Stimulated activated memory B cell treated with anti-CD40 and anti-IgM and Interleukin-4, amounts not matched to agents 10 μg/mL and 1 μg/mL and 100 μg/mL, for 72 hours (primary cell): ENCODE measurements at regions not wholly inside any gene's neighbourhood (a gene's known extent, or its start where the extent isn't known, plus 50 kb on each side); places are given as distances from the start of the nearest gene placed in this dataset.
"Not testable (repeated sequence)": the region's sequence is repeated elsewhere in the genome, so short reads cannot be mapped to it uniquely, and the experiment has no call there.

Source experiments
- ATAC-seq: fragments of 150-1000 bp; cut with Tn5 transposase; 2 replicates; pipeline ENCODE4 v1.10.0; 2021
- H3K27ac Mint-ChIP-seq: one replicate; pipeline ENCODE4 v1.8.0; 2022; ENCODE audit warnings: mild to moderate bottlenecking, mixed read lengths
- H3K27me3 Mint-ChIP-seq: one replicate; pipeline ENCODE4 v1.8.0; 2022; ENCODE audit warnings: mixed read lengths
- H3K36me3 Mint-ChIP-seq: one replicate; pipeline ENCODE4 v1.8.0; 2022; ENCODE audit warnings: mixed read lengths
- H3K4me1 Mint-ChIP-seq: one replicate; pipeline ENCODE4 v1.8.0; 2022; ENCODE audit warnings: mixed read lengths
- H3K4me3 Mint-ChIP-seq: one replicate; pipeline ENCODE4 v1.8.0; 2022; ENCODE audit warnings: mild to moderate bottlenecking, moderate library complexity, mixed read lengths
- H3K9me3 Mint-ChIP-seq: one replicate; pipeline ENCODE4 v1.8.0; 2022; ENCODE audit warnings: mixed read lengths

DNA sequence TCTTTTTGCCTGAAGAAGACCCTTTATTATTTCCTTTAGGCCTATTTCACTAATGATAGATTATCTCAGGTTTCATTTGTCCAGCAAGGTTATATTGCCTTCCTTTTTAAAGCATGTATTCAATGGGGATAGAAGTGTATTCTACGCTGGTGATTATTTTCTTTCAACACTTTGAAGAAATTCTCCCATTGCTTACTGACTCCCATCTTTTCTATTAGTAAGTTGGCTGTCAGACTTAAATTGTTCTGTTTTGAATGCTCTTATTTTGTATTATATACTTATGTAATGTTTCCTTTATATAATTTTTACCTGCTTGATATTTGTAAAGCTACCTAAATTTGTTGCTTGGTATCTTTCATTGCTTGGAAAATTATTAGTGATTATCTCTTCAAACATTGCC is 445.1 kb upstream of the RASGRP1 start:
- H3K36me3 Mint-ChIP-seq: no peaks in the 10 kb centered on the region
- peaks cover 30% of the 10 kb centered on the region for H3K9me3 Mint-ChIP-seq

DNA sequence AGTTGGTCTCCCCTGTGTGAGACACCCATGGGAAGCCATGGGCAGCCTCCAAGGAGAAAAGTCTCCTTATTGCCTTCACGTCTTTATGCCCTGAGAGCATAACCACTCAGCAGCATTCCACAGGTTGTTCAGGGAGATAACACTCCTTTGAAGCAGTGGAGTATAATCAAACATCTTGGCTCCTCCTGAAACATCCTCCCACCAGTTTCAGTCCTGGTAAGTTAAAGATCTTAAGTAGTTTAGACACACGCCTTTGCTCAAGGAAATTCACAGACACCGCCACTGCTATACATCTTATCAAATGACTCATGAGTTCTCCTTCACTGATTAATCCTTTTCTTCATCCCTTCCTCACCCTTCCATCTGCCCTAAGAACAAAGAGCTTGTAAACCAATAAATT is 446.5 kb upstream of the RASGRP1 start:
- not testable (repeated sequence) for H3K36me3 Mint-ChIP-seq, H3K27ac Mint-ChIP-seq, H3K27me3 Mint-ChIP-seq, H3K4me3 Mint-ChIP-seq, H3K4me1 Mint-ChIP-seq, ATAC-seq
- H3K9me3 Mint-ChIP-seq: peaks cover 28% of the 10 kb centered on the region

More for the DNA sequence above, 445.1 kb upstream of the RASGRP1 start:
- Mint-ChIP-seq H3K4me1 (no peaks in the 10 kb centered on the region), H3K4me3 (no peak overlapping the region), H3K27me3 (no peaks in the 10 kb centered on the region), H3K27ac (no peak overlapping the region)
- no peak for ATAC-seq

DNA sequence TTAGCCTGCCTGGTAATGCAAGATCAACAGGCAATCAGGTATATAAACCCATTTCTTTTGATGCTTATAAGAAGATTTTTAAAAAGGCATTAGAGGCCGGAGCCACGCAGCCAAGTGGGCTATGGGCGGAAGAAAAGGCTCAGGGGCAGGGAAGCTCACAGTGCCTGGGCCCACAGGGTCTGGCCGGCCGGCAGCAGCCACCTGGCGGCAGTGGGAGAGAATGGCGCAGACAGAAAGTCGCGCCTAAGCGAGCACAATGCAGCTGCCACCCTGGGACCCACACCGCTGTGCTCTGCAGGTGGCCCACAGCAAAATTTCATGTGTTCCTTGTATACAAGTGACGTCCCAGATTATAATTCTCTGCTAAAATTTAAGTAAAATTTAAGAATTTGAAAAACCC is 448.6 kb upstream of the RASGRP1 start:
- Mint-ChIP-seq H3K9me3 (peaks cover 25% of the 10 kb centered on the region), H3K36me3 (no peaks in the 10 kb centered on the region), H3K4me1 (no peaks in the 10 kb centered on the region), H3K4me3 (no peak overlapping the region), H3K27ac (no peak overlapping the region), H3K27me3 (no peaks in the 10 kb centered on the region)
- no peak for ATAC-seq

DNA sequence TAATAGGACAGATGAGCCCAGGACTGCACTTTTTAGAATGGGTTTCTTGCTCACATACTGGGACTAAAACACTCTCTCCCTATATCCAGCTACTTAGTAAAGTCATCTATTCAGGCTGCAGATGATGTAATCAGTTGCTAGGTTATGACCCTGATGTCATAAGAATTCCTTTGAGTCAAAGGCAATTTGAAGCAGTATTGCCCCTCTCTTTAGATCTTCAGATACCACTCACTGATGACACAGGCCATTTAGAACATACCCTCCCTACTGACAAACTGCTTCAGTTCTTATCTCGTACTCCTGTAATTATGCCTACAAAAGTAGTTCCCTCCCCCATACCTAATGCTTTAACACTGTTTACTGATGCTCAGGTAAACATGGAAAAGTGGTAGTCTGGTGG is 450.1 kb upstream of the RASGRP1 start:
- H3K36me3 Mint-ChIP-seq: no peaks in the 10 kb centered on the region

DNA sequence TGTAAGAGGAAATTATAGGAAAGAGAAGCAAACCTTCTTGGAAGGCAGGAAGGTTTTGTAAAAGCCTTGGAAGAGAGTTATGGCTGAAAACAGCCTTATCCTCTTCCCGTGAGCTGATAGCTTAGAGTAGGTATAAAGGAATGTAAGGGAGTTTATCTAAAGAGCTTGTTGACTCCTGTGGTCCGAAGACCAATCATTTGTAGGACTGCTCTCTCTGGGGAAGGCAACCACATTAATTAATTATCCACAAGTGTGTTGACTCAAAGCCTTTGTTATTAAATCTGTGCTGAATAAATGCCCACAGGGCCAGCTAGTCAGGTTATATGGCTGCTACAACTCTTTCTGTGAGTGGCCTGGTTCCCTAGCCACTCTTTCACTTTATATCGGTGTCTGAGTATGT is 452.1 kb upstream of the RASGRP1 start:
- peaks cover 3% of the 10 kb centered on the region for H3K9me3 Mint-ChIP-seq
- no peak overlapping the region for H3K4me3 Mint-ChIP-seq
- H3K27ac Mint-ChIP-seq: no peak overlapping the region
- H3K27me3 Mint-ChIP-seq: no peaks in the 10 kb centered on the region
- H3K4me1 Mint-ChIP-seq: no peaks in the 10 kb centered on the region
- ATAC-seq: no peak
- no peaks in the 10 kb centered on the region for H3K36me3 Mint-ChIP-seq

More for the DNA sequence above, 450.1 kb upstream of the RASGRP1 start:
- Mint-ChIP-seq H3K27ac (no peak overlapping the region), H3K9me3 (peaks cover 18% of the 10 kb centered on the region), H3K4me3 (no peak overlapping the region), H3K4me1 (no peaks in the 10 kb centered on the region), H3K27me3 (no peaks in the 10 kb centered on the region)
- ATAC-seq: no peak

DNA sequence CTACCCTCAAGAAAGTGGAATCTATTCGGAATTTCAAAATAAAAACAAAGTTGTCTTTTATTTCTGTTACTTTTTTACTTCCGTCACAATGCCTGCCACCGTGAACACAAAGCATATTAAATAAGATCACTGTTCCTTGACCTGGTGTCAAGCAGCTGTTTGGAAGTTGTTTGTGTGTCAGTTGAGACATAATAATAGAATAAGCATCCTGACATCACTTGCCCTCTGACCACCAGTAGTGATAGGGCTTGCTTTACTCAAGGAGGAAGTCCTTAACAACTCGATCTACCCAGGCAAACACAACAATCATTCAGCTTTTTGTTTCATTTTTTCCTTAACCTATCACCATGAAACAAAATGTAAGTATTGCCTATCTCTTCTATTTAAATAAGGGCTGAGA is 454.4 kb upstream of the RASGRP1 start:
- no peak overlapping the region for H3K4me3 Mint-ChIP-seq
- H3K4me1 Mint-ChIP-seq: no peaks in the 10 kb centered on the region
- H3K36me3 Mint-ChIP-seq: no peaks in the 10 kb centered on the region
- H3K9me3 Mint-ChIP-seq: peaks cover 3% of the 10 kb centered on the region
- ATAC-seq: no peak
- no peak overlapping the region for H3K27ac Mint-ChIP-seq
- no peaks in the 10 kb centered on the region for H3K27me3 Mint-ChIP-seq

DNA sequence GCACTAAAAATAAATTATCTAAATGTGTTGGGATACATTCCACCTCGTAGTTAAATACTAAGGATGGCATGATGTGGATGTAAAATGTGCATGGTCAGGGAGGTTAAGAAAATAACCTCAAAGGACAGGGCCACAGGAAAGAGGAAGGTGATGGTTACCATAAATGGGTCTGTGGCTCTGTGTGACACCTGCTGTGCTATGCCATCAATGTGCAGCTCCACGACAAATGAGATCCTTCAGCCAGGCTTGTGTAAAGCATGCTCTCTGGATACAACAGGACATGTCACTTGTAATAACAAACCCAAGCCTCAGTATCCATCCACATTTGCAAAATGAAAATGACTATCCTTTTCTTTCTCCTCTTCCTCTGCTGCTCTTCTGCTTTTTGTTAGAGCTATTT is 456.7 kb upstream of the RASGRP1 start:
- ATAC-seq: no peak
- no peak overlapping the region for H3K4me3 Mint-ChIP-seq

DNA sequence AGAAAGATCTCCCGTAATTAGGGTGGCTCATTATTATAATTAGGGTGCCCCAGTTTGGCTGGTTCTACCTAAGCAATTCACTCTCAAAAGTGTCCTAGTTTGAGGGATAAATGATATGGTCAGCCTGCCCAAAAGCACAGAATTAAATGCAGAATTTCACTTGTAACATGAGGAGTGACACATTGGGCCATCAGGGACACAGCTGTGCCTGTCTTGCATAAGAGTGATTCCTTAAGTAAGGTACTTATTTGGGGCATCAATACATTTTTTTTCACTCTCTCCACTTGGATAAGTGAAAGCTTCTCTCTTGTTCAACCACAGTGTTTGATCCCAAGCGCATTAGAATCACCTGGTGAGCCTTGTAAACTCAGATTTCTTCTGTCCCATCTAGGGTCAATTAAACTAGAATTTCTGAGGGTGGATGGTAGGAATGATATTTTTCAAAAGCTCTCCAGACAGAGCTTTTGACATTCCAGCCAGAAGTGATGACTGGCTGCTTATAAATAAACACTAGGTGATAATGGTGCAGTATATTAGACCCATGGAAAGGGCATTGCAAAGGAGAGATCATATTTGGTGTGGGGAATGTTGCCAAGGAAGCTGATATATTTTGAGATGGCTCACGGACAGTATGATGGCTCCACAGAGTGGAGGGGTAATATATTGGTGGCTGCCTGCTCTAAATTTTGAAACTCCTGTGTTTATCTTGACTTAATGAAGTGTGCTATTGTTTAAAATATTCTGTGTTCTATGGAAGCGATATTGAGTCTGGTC is 458.1 kb upstream of the RASGRP1 start:
- Mint-ChIP-seq H3K4me3 (no peak overlapping the region), H3K4me1 (no peaks in the 10 kb centered on the region), H3K36me3 (no peaks in the 10 kb centered on the region), H3K27me3 (no peaks in the 10 kb centered on the region), H3K9me3 (no peaks in the 10 kb centered on the region), H3K27ac (no peak overlapping the region)
- no peak for ATAC-seq

More for the DNA sequence above, 456.7 kb upstream of the RASGRP1 start:
- H3K27me3 Mint-ChIP-seq: no peaks in the 10 kb centered on the region
- H3K27ac Mint-ChIP-seq: no peak overlapping the region
- no peaks in the 10 kb centered on the region for H3K4me1 Mint-ChIP-seq
- H3K36me3 Mint-ChIP-seq: no peaks in the 10 kb centered on the region
- no peaks in the 10 kb centered on the region for H3K9me3 Mint-ChIP-seq

DNA sequence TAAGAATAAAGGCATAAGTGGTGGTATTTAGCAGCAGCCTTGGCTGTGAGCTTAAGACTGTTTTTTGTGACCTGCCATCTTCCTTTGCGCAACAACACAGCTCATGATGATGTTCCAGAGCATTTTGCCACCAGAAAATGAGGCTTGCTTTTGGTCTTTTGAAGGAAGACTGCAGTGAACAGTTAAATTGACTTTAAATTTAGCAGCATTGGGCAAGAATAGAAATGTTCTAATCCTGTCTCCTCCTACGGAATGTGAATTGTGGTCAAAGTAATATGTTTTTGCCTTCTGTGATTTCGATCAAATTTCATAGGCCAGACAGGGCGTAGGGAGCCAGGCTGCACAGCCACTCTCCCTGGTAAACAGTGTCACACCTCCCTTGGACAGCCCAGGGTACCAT is 460.7 kb upstream of the RASGRP1 start:
- no peaks in the 10 kb centered on the region for H3K27me3 Mint-ChIP-seq
- H3K9me3 Mint-ChIP-seq: no peaks in the 10 kb centered on the region
- no peaks in the 10 kb centered on the region for H3K4me1 Mint-ChIP-seq
- no peak overlapping the region for H3K4me3 Mint-ChIP-seq
- H3K27ac Mint-ChIP-seq: no peak overlapping the region
- ATAC-seq: no peak
- no peaks in the 10 kb centered on the region for H3K36me3 Mint-ChIP-seq

DNA sequence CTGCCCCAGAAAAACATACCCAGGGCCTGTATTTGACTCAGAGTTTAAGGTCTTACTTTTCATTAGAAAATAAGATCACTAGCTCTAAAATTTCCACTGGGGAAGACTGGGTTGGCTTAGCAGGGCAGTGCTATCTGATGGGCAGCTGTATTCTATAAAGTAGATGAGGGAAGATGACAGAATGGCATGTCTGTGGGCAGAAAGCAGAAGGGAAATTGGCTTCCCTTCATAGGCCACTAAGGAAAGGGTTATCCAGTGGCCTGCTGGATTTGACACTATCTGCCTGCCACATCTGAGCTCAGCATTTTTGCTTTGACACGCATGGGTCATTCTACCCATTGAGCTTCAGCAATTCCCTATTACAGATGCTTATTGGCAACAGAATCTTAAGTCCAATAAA is 461.3 kb upstream of the RASGRP1 start:
- H3K4me3 Mint-ChIP-seq: no peak overlapping the region
- H3K36me3 Mint-ChIP-seq: no peaks in the 10 kb centered on the region
- no peaks in the 10 kb centered on the region for H3K9me3 Mint-ChIP-seq
- no peaks in the 10 kb centered on the region for H3K27me3 Mint-ChIP-seq
- H3K4me1 Mint-ChIP-seq: no peaks in the 10 kb centered on the region
- ATAC-seq: no peak
- H3K27ac Mint-ChIP-seq: no peak overlapping the region

DNA sequence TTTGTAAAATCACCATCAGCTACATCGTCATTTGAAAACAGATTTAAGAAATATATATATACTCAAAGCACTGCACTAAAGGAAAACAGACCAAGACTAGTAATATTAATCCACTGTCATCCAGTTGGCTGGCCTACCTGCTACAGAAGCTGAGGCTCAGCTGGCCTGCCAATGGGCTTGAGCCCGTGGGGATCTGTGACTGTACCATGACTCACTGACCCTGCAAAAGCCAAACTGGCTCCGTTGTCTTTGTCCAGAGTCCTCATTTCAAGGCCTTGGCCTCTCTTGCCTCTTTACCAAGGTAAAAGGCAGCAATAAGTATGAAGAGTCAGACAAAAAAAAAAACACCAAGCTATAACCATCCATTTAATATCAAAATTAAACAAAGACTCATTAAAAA is 463.5 kb upstream of the RASGRP1 start:
- H3K36me3 Mint-ChIP-seq: no peaks in the 10 kb centered on the region
- ATAC-seq: no peak
- H3K4me3 Mint-ChIP-seq: no peak overlapping the region
- no peaks in the 10 kb centered on the region for H3K27me3 Mint-ChIP-seq
- no peaks in the 10 kb centered on the region for H3K9me3 Mint-ChIP-seq
- no peak overlapping the region for H3K27ac Mint-ChIP-seq
- H3K4me1 Mint-ChIP-seq: no peaks in the 10 kb centered on the region

DNA sequence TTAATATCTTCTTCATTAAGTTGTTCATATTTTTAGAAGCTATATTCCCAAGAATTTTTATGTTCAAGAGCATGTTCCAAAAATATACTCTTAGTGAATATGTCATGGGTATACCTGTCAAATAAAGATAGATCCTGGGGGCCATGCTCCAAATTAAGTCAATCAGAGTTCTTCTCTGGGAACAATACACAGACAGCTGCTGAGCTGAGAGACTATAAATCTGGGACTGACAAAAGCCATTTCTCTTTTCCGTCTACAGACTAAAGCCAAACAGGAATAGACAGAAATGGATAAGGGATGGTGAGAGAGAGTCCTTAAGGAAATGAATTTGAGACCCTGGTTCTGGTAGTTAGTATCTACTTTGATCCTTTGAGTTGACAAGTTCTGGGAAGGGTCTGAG is 465.1 kb upstream of the RASGRP1 start:
- Mint-ChIP-seq H3K4me3 (no peak overlapping the region), H3K27ac (no peak overlapping the region), H3K4me1 (no peaks in the 10 kb centered on the region), H3K36me3 (no peaks in the 10 kb centered on the region), H3K27me3 (no peaks in the 10 kb centered on the region), H3K9me3 (no peaks in the 10 kb centered on the region)
- ATAC-seq: no peak

DNA sequence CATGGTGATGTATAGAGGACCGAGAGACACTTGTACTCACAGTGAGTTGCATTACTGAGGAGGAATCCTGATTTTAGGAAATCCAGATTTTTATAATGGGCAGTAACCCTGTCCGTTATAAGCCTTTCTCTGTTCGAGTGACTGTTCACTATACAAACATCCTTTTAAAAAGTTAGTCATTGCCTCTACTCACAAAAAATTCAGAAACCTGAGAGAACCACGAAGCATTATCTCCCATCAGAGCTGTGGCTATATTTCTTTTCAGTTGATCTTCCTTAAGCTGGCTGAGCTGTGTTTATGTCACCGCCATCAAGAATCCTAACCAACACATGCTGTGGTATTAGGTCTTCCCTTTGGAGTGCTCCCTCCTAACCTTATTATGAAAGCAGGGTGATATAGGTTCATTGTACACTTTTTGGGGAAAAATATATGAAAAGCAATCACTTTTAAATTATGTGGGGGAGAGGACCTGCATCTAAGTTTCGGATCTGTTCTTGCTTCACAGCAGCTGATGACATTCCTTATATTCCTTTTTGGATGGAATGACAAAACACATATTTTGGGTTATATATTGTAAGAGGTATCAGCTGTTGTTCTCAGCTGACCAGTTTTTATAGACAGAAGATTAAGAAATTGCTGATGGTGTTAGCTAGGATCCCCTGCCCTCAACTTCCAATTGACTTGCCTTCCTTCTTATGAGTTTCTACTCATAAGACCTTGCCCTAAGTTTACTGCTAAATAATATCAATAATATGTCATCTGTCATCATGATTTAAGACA is 465.9 kb upstream of the RASGRP1 start:
- ATAC-seq: no peak
- H3K27ac Mint-ChIP-seq: no peak overlapping the region
- H3K27me3 Mint-ChIP-seq: no peaks in the 10 kb centered on the region
- H3K4me3 Mint-ChIP-seq: no peak overlapping the region
- H3K36me3 Mint-ChIP-seq: no peaks in the 10 kb centered on the region
- no peaks in the 10 kb centered on the region for H3K4me1 Mint-ChIP-seq
- H3K9me3 Mint-ChIP-seq: peaks cover 3% of the 10 kb centered on the region

DNA sequence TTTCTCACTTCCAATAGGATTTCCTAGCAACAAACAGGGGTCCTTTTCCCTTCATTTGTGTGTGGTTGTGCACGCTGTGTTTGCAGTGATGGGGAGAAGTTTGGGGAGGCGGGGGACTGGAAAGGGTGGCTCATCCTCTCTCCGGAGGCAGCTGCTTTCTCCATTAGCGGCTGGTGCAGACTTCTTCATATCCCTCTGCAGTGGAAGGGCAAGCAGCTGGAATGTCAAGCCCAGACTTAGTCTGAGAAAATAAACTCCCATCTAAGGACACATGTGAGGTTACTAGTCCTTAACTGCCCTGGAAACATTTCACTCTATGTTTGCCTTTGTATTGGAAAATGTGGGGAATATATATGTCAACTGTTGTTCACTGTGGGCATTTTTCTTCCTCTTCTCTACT is 467.0 kb upstream of the RASGRP1 start:
- Mint-ChIP-seq H3K27ac (no peak overlapping the region), H3K4me3 (no peak overlapping the region), H3K9me3 (peaks cover 3% of the 10 kb centered on the region), H3K4me1 (no peaks in the 10 kb centered on the region), H3K27me3 (no peaks in the 10 kb centered on the region), H3K36me3 (no peaks in the 10 kb centered on the region)
- ATAC-seq: no peak

DNA sequence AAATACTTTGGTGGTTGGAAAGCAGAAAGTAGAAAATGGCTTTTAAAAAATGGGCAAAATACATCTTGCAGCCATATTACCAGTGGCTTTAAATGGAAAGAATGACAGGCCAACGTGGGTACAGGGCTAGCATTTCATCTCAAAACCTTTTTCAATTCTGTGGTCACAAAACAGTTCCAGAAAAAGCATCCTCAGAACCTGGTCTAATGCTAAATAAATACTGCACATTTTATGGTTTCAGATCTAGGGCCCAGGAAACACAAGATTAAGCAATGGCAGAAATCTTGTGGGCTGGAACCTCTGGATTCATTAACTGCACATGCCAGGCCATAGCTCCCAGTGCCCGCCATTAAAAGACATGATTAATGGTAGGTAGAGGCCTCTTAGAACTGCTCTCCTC is 470.2 kb upstream of the RASGRP1 start:
- ATAC-seq: no peak
- no peaks in the 10 kb centered on the region for H3K36me3 Mint-ChIP-seq
- no peak overlapping the region for H3K27ac Mint-ChIP-seq
- H3K27me3 Mint-ChIP-seq: no peaks in the 10 kb centered on the region
- peaks cover 3% of the 10 kb centered on the region for H3K9me3 Mint-ChIP-seq
- H3K4me3 Mint-ChIP-seq: no peak overlapping the region
- H3K4me1 Mint-ChIP-seq: no peaks in the 10 kb centered on the region

DNA sequence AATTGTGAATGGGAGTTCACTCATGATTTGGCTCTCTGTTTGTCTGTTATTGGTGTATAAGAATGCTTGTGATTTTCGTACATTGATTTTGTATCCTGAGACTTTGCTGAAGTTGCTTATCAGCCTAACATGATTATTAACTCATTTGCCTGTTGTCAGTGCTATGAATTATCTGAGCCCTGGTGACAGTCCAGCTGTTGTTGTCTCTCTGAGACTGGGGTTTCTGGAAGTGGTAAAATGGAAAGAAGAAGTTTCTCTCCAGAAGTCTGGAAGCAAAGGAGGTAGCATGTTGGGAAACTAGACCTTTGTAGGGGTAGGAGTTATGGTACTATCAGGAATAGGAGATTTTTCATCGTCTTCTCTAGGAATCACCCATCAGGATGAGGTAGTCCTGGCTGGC is 473.0 kb upstream of the RASGRP1 start:
- H3K36me3 Mint-ChIP-seq, H3K4me1 Mint-ChIP-seq, H3K27me3 Mint-ChIP-seq, H3K27ac Mint-ChIP-seq, H3K9me3 Mint-ChIP-seq, ATAC-seq, H3K4me3 Mint-ChIP-seq: not testable (repeated sequence)
